PC-3 (cell line): ENCODE measurements at regions not wholly inside any gene's neighbourhood (a gene's known extent, or its start where the extent isn't known, plus 50 kb on each side); places are given as distances from the start of the nearest gene placed in this dataset.

Experiments used
- ATAC-seq: fragments of 200-7000 bp; cut with Tn5 transposase; 2 replicates; pipeline ENCODE4 v1.9.1; 2020; ENCODE audit warnings: mild to moderate bottlenecking, moderate library complexity
- BruUV-seq: library from RNA; stranded (reverse); fragments of 400-500 nt; replicated peaks from 2 replicates; lab custom pipeline; 2021; lab: Mats Ljungman, UMichigan
- CTCF ChIA-PET: fragments of 300-600 bp; sonication (Branson Sonifier 250); formaldehyde crosslinking; loops from one replicate; lab custom pipeline; 2022; ENCODE audit warnings: antibody characterized with exemption; lab: Charles Lee
- POLR2A ChIA-PET: fragments of 300-600 bp; sonication (Branson Sonifier 250); formaldehyde crosslinking; loops from one replicate; lab custom pipeline; 2022; ENCODE audit warnings: antibody characterized with exemption; ENCODE audit not compliant: unreplicated experiment; lab: Charles Lee
- DNase-seq: peaks from one replicate; pipeline ENCODE4 v3.0.0-alpha.2; 2015
- H2AFZ ChIP-seq: fragments of 300-600 bp; sonication (generic); 2 replicates; pipeline ENCODE4 v1.6.0; 2016; ENCODE audit warnings: antibody characterized with exemption, low read length
- H3F3A ChIP-seq: fragments of 300-600 bp; sonication (generic); one replicate; pipeline ENCODE4 v1.6.0; 2017; ENCODE audit warnings: antibody characterized with exemption, low read length, control low read depth, mild to moderate bottlenecking; ENCODE audit not compliant: unreplicated experiment
- H3K27ac ChIP-seq: fragments of 300-600 bp; sonication (generic); 2 replicates; pipeline ENCODE4 v1.5.1; 2016; ENCODE audit warnings: mild to moderate bottlenecking, low read length
- H3K27me3 ChIP-seq: fragments of 300-600 bp; sonication (generic); 2 replicates; pipeline ENCODE4 v1.6.1; 2016; ENCODE audit warnings: low read length, mixed read lengths
- H3K36me3 ChIP-seq: fragments of 300-600 bp; sonication (generic); 2 replicates; pipeline ENCODE4 v1.6.1; 2016; ENCODE audit warnings: low read depth, mixed run types, low read length, mixed read lengths
- H3K4me1 ChIP-seq: fragments of 300-600 bp; sonication (generic); 2 replicates; pipeline ENCODE4 v1.5.1; 2016; ENCODE audit warnings: low read length; ENCODE audit not compliant: insufficient read depth
- H3K4me2 ChIP-seq: fragments of 300-600 bp; sonication (generic); 2 replicates; pipeline ENCODE4 v1.6.0; 2016; ENCODE audit warnings: low read length
- H3K4me3 ChIP-seq: fragments of 300-600 bp; sonication (generic); 2 replicates; pipeline ENCODE4 v1.5.1; 2016; ENCODE audit warnings: mild to moderate bottlenecking, low read length, mixed read lengths
- H3K79me2 ChIP-seq: fragments of 300-600 bp; sonication (generic); 2 replicates; pipeline ENCODE4 v1.6.1; 2017; ENCODE audit warnings: low read length, mixed read lengths
- H3K9ac ChIP-seq: fragments of 300-600 bp; sonication (generic); 2 replicates; pipeline ENCODE4 v1.6.0; 2016; ENCODE audit warnings: mild to moderate bottlenecking, low read length
- H3K9me2 ChIP-seq: fragments of 300-600 bp; sonication (generic); replicated peaks from 2 replicates; pipeline ENCODE4 v1.6.1; 2016; ENCODE audit warnings: mixed run types, low read length, mixed read lengths
- H3K9me3 ChIP-seq: fragments of 300-600 bp; sonication (generic); 2 replicates; pipeline ENCODE4 v1.6.1; 2016; ENCODE audit warnings: low read length, mixed read lengths
- H4K20me1 ChIP-seq: fragments of 300-600 bp; sonication (generic); 2 replicates; pipeline ENCODE4 v1.6.1; 2016; ENCODE audit warnings: low read length, mixed read lengths
- CTCF ChIP-seq: fragments of 300-600 bp; sonication (generic); conservative IDR thresholded peaks from 2 replicates; pipeline ENCODE4 v1.5.1; 2017; ENCODE audit warnings: antibody characterized with exemption, low read depth, mild to moderate bottlenecking, low read length
- EZH2 ChIP-seq: fragments of 300-600 bp; sonication (generic); IDR thresholded peaks from one replicate; pipeline ENCODE4 v1.6.1; 2017; ENCODE audit warnings: antibody characterized with exemption, mild to moderate bottlenecking, low read length; ENCODE audit not compliant: unreplicated experiment
- EZH2phosphoT487 ChIP-seq: fragments of 300-600 bp; sonication (generic); IDR thresholded peaks from 2 replicates; pipeline ENCODE4 v1.6.1; 2018; ENCODE audit warnings: mild to moderate bottlenecking, antibody characterized with exemption, low read length, borderline replicate concordance
- intact Hi-C: fragments of 100-400 bp; cut with micrococcal nuclease; formaldehyde crosslinking; loops from 2 replicates; pipeline ENCODE4 v1.9.0; 2023

GRCh38 chr2:204203704-204204103, 267.1 kb downstream of the ICOS start:
- no peak overlapping the region for H2AFZ ChIP-seq
- no peak overlapping the region for H3K4me3 ChIP-seq
- intact Hi-C loops: no loop called here
- no peaks in the 10 kb centered on the region for H3F3A ChIP-seq
- no peaks in the 10 kb centered on the region for H3K79me2 ChIP-seq
- no peaks in the 10 kb centered on the region for H3K36me3 ChIP-seq
- TF ChIP-seq CTCF (no peak), EZH2 (no peak), EZH2phosphoT487 (no peak)
- DNase-seq: no peak
- no peak overlapping the region for H3K9ac ChIP-seq
- H3K27ac ChIP-seq: no peak overlapping the region
- ChIA-PET POLR2A (no interaction called here), CTCF (no interaction called here)
- no TSS peak for BruUV-seq
- no peaks in the 10 kb centered on the region for H3K9me2 ChIP-seq
- H3K4me2 ChIP-seq: no peak overlapping the region
- H3K9me3 ChIP-seq: no peaks in the 10 kb centered on the region
- no peak for ATAC-seq
- H3K27me3 ChIP-seq: peaks cover 52% of the 10 kb centered on the region
- no peaks in the 10 kb centered on the region for H3K4me1 ChIP-seq
- H4K20me1 ChIP-seq: no peaks in the 10 kb centered on the region

- no peak overlapping the region for H3K27ac ChIP-seq
- no TSS peak for BruUV-seq
- H3K36me3 ChIP-seq: no peaks in the 10 kb centered on the region
- no peak overlapping the region for H3K4me3 ChIP-seq
- no peaks in the 10 kb centered on the region for H3K79me2 ChIP-seq
- H2AFZ ChIP-seq: no peak overlapping the region
- ChIA-PET POLR2A (no interaction called here), CTCF (no interaction called here)
- no peaks in the 10 kb centered on the region for H4K20me1 ChIP-seq
- no peaks in the 10 kb centered on the region for H3K9me2 ChIP-seq
- ATAC-seq (no peak), DNase-seq (no peak)
- no peak overlapping the region for H3K9ac ChIP-seq
- intact Hi-C loops: no loop called here
- H3F3A ChIP-seq: no peaks in the 10 kb centered on the region
- TF ChIP-seq EZH2phosphoT487: no peak
- no peak for TF ChIP-seq CTCF
- TF ChIP-seq EZH2: no peak
- H3K4me2 ChIP-seq: no peak overlapping the region
- H3K9me3 ChIP-seq: no peaks in the 10 kb centered on the region
- H3K27me3 ChIP-seq: peaks cover 43% of the 10 kb centered on the region
- no peaks in the 10 kb centered on the region for H3K4me1 ChIP-seq
Observed at GRCh38 chr2:204205082-204205481, 268.5 kb downstream of the ICOS start.

DNA sequence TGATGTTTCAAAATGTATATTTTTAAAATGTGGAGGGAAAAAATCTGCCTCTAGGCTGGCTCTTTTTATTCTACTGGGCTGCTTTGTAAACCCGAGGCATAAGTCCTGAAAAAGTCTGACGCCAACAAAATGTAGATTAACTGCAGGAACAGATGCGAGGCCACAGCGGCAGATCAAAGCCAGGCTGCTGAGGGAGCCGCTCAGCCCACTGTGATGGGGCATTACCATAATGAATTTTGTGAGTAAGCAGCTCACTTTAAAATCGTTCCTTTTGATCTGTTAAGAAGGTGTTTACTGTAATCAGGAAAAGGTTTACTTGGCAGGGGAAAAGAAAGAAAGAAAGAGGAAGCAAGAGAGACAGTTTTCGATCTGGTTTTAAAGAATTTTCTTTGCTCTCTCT, 269.0 kb downstream of the ICOS start:
- DNase-seq (no peak), ATAC-seq (no peak)
- POLR2A ChIA-PET: no interaction called here
- BruUV-seq: no TSS peak
- H3K36me3 ChIP-seq: no peaks in the 10 kb centered on the region
- no peak overlapping the region for H2AFZ ChIP-seq
- intact Hi-C loops: no loop called here
- CTCF ChIA-PET: no interaction called here
- H3K9ac ChIP-seq: no peak overlapping the region
- H3K27me3 ChIP-seq: peaks cover 40% of the 10 kb centered on the region
- H3K9me3 ChIP-seq: no peaks in the 10 kb centered on the region
- H3K27ac ChIP-seq: no peak overlapping the region
- H3K4me2 ChIP-seq: no peak overlapping the region
- TF ChIP-seq EZH2phosphoT487: no peak
- no peak for TF ChIP-seq EZH2
- TF ChIP-seq CTCF: no peak
- no peaks in the 10 kb centered on the region for H3K9me2 ChIP-seq
- H4K20me1 ChIP-seq: no peaks in the 10 kb centered on the region
- no peaks in the 10 kb centered on the region for H3K4me1 ChIP-seq
- no peaks in the 10 kb centered on the region for H3F3A ChIP-seq
- no peaks in the 10 kb centered on the region for H3K79me2 ChIP-seq
- no peak overlapping the region for H3K4me3 ChIP-seq
